ENCODE measurements at regions not wholly inside any gene's neighbourhood (a gene's known extent, or its start where the extent isn't known, plus 50 kb on each side); places are given as distances from the start of the nearest gene placed in this dataset.

GRCh38 chr22:49368976-49369725, 458.5 kb downstream of the BRD1 start:
- no peak for DNase-seq (ENCODE audit: low read depth in 2 of 2)

DNA sequence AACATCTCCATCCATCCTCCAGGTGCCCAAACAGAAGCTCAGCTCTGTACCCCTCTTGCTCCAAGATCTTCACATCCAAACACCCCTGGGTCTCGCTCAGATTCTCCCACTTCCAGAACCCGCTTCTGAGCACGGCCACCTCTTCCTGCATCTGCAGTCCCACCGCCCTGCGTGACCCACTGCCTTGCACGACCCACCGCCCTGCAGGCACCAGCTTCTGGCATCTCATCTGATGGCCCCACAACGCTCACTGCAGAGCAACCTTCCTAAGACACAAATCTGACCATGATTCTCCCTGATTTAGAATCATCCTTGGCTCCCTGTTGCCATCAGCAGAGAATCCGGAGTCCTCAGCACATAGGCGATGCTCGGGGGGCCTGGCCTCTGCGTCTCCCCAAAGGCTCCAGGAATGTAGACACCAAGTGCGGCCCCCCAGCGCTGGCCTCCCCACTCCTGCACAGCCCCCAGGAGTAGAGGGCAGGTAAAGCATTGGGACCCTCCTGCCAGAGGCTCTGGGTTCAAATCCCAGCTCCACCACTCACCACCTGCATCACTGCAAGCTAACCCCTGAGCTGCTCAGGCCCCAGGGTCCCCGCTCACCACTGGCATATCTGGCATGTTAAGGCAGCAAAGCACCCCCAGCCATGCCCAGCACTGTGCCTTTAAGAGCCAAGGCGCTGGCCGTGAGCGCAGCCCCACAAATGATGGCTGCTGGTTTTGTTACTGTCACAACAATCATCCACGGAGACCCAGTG, 459.3 kb downstream of the BRD1 start:
- DNase-seq (ENCODE audit: low read depth in 2 of 2): no peak

- DNase-seq (ENCODE audit: low read depth in 2 of 2): no peak
Observed at GRCh38 chr22:49367041-49367697, 460.5 kb downstream of the BRD1 start.

GRCh38 chr22:49366437-49366836, 461.2 kb downstream of the BRD1 start:
- no peak for DNase-seq (ENCODE audit: low read depth in 2 of 2)

DNA sequence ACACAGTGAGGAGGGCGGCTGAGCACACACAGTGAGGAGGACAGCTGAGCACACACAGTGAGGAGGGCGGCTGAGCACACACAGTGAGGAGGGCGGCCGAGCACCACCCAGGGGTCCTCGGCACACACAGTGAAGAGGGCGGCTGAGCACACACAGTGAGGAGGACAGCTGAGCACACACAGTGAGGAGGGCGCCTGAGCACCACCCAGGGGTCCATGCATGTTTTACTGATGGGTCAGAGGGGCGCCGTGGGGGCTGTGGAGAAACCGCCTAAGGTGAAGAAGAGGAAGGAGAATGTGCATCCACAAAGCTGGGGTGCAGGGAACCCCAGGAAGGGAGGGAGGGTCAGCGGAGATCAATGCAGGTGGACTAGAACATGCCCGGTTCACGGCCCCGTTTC, 461.8 kb downstream of the BRD1 start:
- DNase-seq (ENCODE audit: low read depth in 2 of 2): no peak

DNA sequence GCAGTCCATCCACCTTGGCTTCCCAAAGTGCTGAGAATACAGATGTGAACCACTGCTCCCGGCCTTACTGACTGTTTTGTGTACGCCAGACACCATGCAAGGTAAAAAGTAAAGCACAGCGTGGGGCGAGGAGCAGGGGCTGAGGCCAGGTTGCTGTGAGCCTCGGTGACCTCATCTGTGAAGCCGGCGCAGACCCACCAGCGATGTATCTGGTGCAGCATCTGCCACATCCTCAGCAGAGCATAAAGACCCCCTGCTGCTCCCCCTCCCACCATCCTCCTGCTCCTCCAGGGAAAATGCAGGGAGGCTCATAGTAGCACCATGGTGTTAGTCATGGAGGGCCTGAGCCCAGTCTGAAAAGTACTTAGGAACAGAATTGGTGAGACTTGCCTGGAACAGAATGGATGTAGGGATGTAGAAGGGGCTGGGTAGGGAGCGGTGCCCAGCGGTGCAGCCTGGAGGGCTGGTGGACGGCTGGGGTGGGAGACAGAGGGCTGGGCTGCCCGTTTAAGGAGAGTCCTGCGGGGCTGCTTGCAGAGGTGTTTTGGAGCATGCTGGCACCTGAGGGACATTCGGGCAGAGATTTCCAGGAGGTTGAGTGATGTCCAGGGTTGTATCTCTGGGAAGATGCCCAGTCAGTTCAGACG, 462.4 kb downstream of the BRD1 start:
- no peak for DNase-seq (ENCODE audit: low read depth in 2 of 2)

- no peak for DNase-seq (ENCODE audit: low read depth in 2 of 2)
Observed at GRCh38 chr22:49364398-49364797, 463.3 kb downstream of the BRD1 start.

DNA sequence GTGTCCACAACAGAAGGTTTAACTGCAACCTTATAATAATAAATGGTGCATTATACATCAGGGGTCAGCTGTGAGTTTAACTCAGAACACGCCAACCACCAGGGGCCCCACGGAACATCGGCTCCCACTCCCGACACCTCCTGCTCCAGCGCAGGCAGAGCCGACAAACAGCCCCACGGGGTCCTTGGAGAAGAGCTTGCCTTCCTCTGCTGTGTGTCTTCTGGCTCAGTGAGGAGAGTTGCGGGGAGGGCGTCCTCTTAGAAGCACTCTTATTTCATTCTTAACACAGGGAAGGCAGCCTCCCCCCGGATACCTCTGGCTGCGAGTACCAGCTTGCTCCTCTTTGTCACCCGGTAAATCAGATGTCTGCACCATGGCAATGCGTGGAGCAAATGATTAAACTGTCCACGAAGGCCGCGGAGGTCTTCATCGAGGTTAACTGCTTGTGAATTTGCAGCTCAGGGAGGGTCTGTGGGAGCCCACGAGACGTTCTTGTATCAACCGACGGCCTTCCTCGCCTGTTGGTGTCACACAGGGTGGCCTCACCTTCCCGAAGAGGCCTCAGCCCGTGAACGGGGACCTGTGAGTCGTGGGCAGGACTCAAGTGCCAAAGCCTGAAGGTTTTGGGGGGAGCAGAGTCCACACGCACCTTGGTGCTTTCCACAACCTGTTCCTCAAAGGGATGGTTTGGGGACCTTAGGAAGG, 464.0 kb downstream of the BRD1 start:
- DNase-seq (ENCODE audit: low read depth in 2 of 2): no peak

GRCh38 chr22:49362211-49362839, 465.3 kb downstream of the BRD1 start:
- no peak for DNase-seq (ENCODE audit: low read depth in 2 of 2)

- no peak for DNase-seq (ENCODE audit: low read depth in 2 of 2)
Observed at GRCh38 chr22:49361164-49361563, 466.5 kb downstream of the BRD1 start.

- no peak for DNase-seq (ENCODE audit: low read depth in 2 of 2)
Observed at GRCh38 chr22:49360746-49361145, 466.9 kb downstream of the BRD1 start.

DNA sequence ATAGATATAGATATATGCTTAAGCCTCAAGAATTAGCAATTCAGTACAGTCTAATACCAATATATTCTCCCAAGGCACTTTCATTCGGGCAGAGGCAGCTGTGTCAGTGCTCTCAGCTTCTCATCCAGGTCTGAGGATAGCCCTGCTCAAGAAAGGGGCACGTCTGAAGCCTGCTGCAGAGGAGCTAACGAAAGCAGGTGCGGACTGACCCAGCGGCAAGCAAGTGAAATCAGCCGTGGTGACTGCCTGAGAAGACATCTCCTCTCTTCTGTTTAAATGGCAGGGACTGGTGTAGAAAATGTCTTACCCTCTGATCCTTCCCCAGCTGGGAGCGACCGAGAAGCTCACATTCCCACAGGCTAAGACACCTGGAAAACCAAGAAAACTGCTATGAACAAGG, 468.6 kb downstream of the BRD1 start:
- DNase-seq (ENCODE audit: low read depth in 2 of 2): no peak

DNA sequence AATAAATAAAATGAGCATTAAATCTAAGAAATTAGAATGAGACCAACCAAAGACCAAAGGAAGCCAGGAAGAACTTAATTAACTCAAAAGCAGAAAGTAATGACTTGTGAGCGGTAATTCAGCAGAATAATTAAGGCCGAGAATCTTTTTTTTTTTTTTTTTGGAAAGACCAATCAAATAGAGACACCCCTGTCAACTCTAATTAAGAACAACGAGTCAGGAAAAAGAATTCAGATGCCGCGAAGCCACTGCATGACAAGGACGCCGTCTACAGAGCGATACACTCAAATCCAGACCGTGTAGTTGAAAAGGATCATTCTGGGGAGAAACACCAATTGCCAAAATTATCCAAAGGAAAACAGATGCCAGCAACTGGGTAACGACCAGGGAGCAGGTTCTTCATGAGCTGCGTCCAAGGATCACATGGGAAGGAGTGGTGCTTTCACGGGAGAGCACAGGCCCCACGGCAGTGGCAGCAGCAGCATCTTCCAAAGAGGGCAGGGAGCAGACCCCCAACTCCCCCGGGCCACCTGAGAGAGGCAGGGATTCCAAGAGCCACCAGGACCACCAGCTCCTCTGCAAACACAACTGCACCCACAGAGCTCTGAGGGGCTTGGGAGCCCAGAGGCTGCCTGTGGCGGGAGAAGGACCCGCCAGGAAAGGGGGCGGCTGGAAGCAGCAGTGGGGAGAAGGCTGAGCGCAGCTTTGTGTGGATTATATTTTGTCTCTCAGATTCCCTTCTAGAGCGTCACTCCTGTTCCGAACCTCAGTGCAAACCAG, 469.8 kb downstream of the BRD1 start:
- DNase-seq (ENCODE audit: low read depth in 2 of 2): no peak

DNA sequence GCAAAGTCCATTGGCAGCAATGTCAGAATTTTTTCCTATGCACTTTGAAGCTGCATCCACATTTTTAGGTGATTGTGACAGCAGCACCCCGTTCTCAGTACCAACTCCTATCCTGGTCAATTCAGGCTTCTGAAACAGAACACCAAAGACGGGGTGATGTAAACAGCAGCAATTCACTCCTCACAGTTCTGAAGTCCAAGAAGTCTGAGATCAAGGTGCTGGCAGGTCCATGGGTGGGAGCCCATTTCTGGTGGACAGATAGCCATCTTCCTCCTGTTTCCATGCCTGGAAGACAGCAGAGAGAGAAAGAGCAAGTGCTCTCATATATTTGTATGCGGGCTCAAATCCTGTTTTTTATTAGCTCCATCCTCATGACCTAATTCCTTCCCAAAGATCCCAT, 471.2 kb downstream of the BRD1 start:
- DNase-seq (ENCODE audit: low read depth in 2 of 2): no peak

GRCh38 chr22:49355211-49355920, 472.3 kb downstream of the BRD1 start:
- DNase-seq (ENCODE audit: low read depth in 2 of 2): no peak

DNA sequence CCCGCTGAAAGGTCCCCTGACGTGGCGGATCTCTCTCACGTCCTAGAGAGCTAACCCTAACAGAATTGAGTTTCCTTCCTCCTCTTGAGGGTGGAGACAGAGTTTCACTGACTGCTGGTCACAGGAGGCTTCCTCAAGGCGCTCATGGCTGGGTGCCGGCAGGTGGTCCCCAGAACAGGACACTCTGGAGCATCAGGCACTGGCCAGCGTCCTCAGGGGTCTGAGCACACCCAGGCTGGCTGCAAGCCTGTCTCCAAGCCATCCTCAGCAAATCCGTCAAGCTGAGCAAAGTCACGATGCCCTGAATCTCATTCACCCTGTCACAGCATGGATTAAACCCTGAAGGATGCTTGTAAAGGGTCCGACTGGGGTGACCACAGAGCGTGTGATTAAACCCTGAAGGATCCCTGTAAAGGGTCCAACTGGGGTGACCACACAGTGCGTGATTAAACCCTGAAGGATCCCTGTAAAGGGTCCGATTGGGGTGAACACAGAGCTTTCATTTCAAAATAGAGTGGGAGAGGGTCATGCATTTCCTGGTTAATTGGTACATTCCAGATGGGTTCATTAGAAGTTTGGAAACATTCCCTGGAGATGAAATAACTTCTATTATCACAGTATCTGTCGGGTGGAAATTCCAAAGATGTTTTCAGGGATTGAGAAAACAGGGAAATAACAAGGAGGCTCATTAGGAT, 473.0 kb downstream of the BRD1 start:
- DNase-seq (ENCODE audit: low read depth in 2 of 2): no peak

GRCh38 chr22:49353235-49353634, 474.4 kb downstream of the BRD1 start:
- DNase-seq (ENCODE audit: low read depth in 2 of 2): no peak

- no peak for DNase-seq (ENCODE audit: low read depth in 2 of 2)
Observed at GRCh38 chr22:49352361-49353169, 475.1 kb downstream of the BRD1 start.
